Endothelial cell of umbilical vein (primary cell): ENCODE measurements at regions not wholly inside any gene's neighbourhood (a gene's known extent, or its start where the extent isn't known, plus 50 kb on each side); places are given as distances from the start of the nearest gene placed in this dataset.

Source experiments
- BruUV-seq: library from RNA; stranded (reverse); fragments of 400-500 nt; replicated peaks from 2 replicates; lab custom pipeline; 2021; lab: Mats Ljungman, UMichigan
- CTCF ChIA-PET: fragments of 300-600, 350-600 bp; sonication (Branson Sonifier 250); formaldehyde crosslinking; loops from one replicate; lab custom pipeline; 2021; ENCODE audit warnings: antibody characterized with exemption, inconsistent platforms; lab: Charles Lee
- POLR2A ChIA-PET: fragments of 300-600, 350-600 bp; sonication (Branson Sonifier 250); formaldehyde crosslinking; loops from one replicate; lab custom pipeline; 2021; ENCODE audit warnings: antibody characterized with exemption, inconsistent platforms; lab: Charles Lee
- DNase-seq: peaks from one replicate; pipeline ENCODE4 v3.0.0-alpha.2; 2011; ENCODE audit warnings: low read depth, low spot score
- FAIRE-seq: peaks from 2 replicates; lab custom pipeline; 2011; peaks lifted over from hg19 to GRCh38; lab: Jason Lieb, UNC
- H2AFZ ChIP-seq: 2 replicates; pipeline ENCODE4 v1.6.0; 2012; ENCODE audit warnings: low read depth, low read length, control low read depth, inconsistent platforms
- H3K27ac ChIP-seq: 2 replicates; pipeline ENCODE4 v1.5.1; 2011; ENCODE audit warnings: low read depth, mild to moderate bottlenecking, control low read depth, low read length, moderate library complexity; ENCODE audit not compliant: insufficient read depth
- H3K27me3 ChIP-seq, 2 experiments: 2 replicates each; pipeline versions ENCODE4 v1.6.0 to v1.6.1; 2011; ENCODE audit warnings: low read length in 2 of 2, mixed read lengths in 1 of 2; ENCODE audit not compliant: control insufficient read depth in 2 of 2, insufficient read depth in 2 of 2
- H3K36me3 ChIP-seq, 2 experiments: 2 replicates in 1 of 2; 3 replicates in 1 of 2; pipeline ENCODE4 v1.5.1; 2011; ENCODE audit warnings: low read length in 2 of 2, mild to moderate bottlenecking in 1 of 2, moderate library complexity in 1 of 2; ENCODE audit not compliant: control insufficient read depth in 2 of 2, insufficient read depth in 2 of 2; ENCODE audit errors: extremely low read depth in 1 of 2
- H3K4me1 ChIP-seq: 3 replicates; pipeline ENCODE4 v1.5.1; 2011; ENCODE audit warnings: mild to moderate bottlenecking, low read length; ENCODE audit not compliant: control insufficient read depth, insufficient read depth; ENCODE audit errors: extremely low read depth
- H3K4me2 ChIP-seq: 2 replicates; pipeline ENCODE4 v1.6.1; 2011; ENCODE audit warnings: low read length, control low read depth, mixed read lengths; ENCODE audit not compliant: insufficient read depth
- H3K4me3 ChIP-seq, 3 experiments: fragments of 200-600 bp in 1 of 3; sonication (generic), shearing (Covaris generic) in 1 of 3; replicated peaks in 1 of 3; 2 replicates each; pipeline ENCODE4 v1.5.1; 2011 to 2016; ENCODE audit warnings: control low read depth in 3 of 3, low read length in 3 of 3, mild to moderate bottlenecking in 2 of 3, inconsistent platforms in 1 of 3, low read depth in 1 of 3, moderate library complexity in 1 of 3; ENCODE audit not compliant: insufficient read depth in 1 of 3
- H3K79me2 ChIP-seq: 2 replicates; pipeline ENCODE4 v1.6.0; 2012; ENCODE audit warnings: low read length, inconsistent platforms; ENCODE audit not compliant: control insufficient read depth, insufficient read depth
- H3K9ac ChIP-seq: replicated peaks from 2 replicates; pipeline ENCODE3; 2011; ENCODE audit warnings: low read length, control low read depth; ENCODE audit not compliant: insufficient read depth; ENCODE audit errors: extremely low read depth
- H3K9me1 ChIP-seq: replicated peaks from 3 replicates; pipeline ENCODE4 v1.6.0; 2011; ENCODE audit warnings: mild to moderate bottlenecking, low read length; ENCODE audit not compliant: control insufficient read depth, insufficient read depth; ENCODE audit errors: extremely low read depth
- H3K9me3 ChIP-seq: replicated peaks from 2 replicates; pipeline ENCODE4 v1.5.1; 2012; ENCODE audit warnings: low read length, inconsistent platforms; ENCODE audit not compliant: control insufficient read depth, insufficient read depth
- H4K20me1 ChIP-seq: replicated peaks from 2 replicates; pipeline ENCODE3; 2011; ENCODE audit warnings: mild to moderate bottlenecking, low read length; ENCODE audit not compliant: control insufficient read depth, insufficient read depth; ENCODE audit errors: extremely low read depth
- CTCF ChIP-seq, 2 donors: IDR thresholded peaks; 1 replicate in 1 of 2; 2 replicates in 1 of 2; pipeline ENCODE4 v1.5.1; 2011; ENCODE audit warnings: low read length in 2 of 2, mild to moderate bottlenecking in 2 of 2, moderate library complexity in 2 of 2, control low read depth in 1 of 2, inconsistent platforms in 1 of 2, low read depth in 1 of 2; ENCODE audit not compliant: insufficient read depth in 1 of 2; ENCODE audit errors: extremely low read depth in 1 of 2
- EZH2 ChIP-seq: IDR thresholded peaks from 2 replicates; pipeline ENCODE4 v1.6.1; 2012; ENCODE audit warnings: borderline replicate concordance, low read depth, mild to moderate bottlenecking, moderate library complexity, low read length, inconsistent platforms; ENCODE audit not compliant: severe bottlenecking
- FOS ChIP-seq: IDR thresholded peaks from 2 replicates; pipeline ENCODE4 v1.6.1; 2011; ENCODE audit warnings: mild to moderate bottlenecking, low read length, moderate library complexity, borderline replicate concordance; ENCODE audit not compliant: insufficient read depth
- GATA2 ChIP-seq: IDR thresholded peaks from 2 replicates; pipeline ENCODE4 v1.7.0; 2011; ENCODE audit warnings: low read depth, mild to moderate bottlenecking, moderate library complexity, mixed read lengths, low read length; ENCODE audit not compliant: insufficient read length, insufficient read depth
- JUN ChIP-seq: IDR thresholded peaks from 2 replicates; pipeline ENCODE4 v1.6.1; 2011; ENCODE audit warnings: borderline replicate concordance, low read depth; ENCODE audit not compliant: insufficient read length, insufficient read depth
- MYC ChIP-seq: IDR thresholded peaks from one replicate; pipeline ENCODE4 v1.6.1; 2011; ENCODE audit warnings: mild to moderate bottlenecking, low read depth, low read length
- POLR2A ChIP-seq: IDR thresholded peaks from 2 replicates; pipeline ENCODE4 v1.6.1; 2012; ENCODE audit warnings: low read depth, mild to moderate bottlenecking, control low read depth, low read length
- POLR2AphosphoS5 ChIP-seq: IDR thresholded peaks from 2 replicates; pipeline ENCODE4 v1.6.1; 2012; ENCODE audit warnings: low read depth, mild to moderate bottlenecking, control low read depth, low read length, moderate library complexity; ENCODE audit not compliant: insufficient read depth
- dilution Hi-C: fragments of 300-500 bp; cut with MboI; formaldehyde crosslinking; loops from one replicate; pipeline ENCODE4 v1.15.0; 2019; ENCODE audit warnings: low sequenced_read_pairs; ENCODE audit not compliant: extremely low pct_ligation_motif_present
- intact Hi-C: fragments of 100-400 bp; cut with micrococcal nuclease; formaldehyde crosslinking; loops from one replicate; pipeline ENCODE4 v1.10.0; 2022
- TF ChIP-seq, protein P1 (sequence below): IDR thresholded peaks from 2 replicates; pipeline ENCODE4 v1.6.1; 2011; ENCODE audit not compliant: insufficient read depth, insufficient read length

- Histone ChIP-seq H3K27me3 (no peaks in the 10 kb centered on the region), H3K79me2 (no peaks in the 10 kb centered on the region), H3K9ac (no peak overlapping the region), H3K4me1 (peaks cover 15% of the 10 kb centered on the region), H3K36me3 (no peaks in the 10 kb centered on the region), H3K9me3 (no peaks in the 10 kb centered on the region), H3K9me1 (no peaks in the 10 kb centered on the region), H3K4me2 (no peak overlapping the region), H3K4me3 (no peak overlapping the region), H2AFZ (no peak overlapping the region), H3K27ac (no peak overlapping the region), H4K20me1 (no peaks in the 10 kb centered on the region)
- dilution Hi-C loops (no loop called here), intact Hi-C loops (loop anchor here (5.0 kb wide), 2 partner anchors 247 to 1197 kb away; no protein-coding TSS in a partner anchor)
- TF ChIP-seq JUN (no peak), GATA2 (no peak), FOS (no peak), MYC (no peak), POLR2AphosphoS5 (no peak), CTCF (IDR thresholded peaks at IDR 0.05; ENCODE audit: extremely low read depth in 1 of 2, insufficient read depth in 1 of 2, low read depth in 1 of 2, low read length in 2 of 2) (no peak), EZH2 (no peak), POLR2A (no peak)
- TF ChIP-seq, protein P1, sequence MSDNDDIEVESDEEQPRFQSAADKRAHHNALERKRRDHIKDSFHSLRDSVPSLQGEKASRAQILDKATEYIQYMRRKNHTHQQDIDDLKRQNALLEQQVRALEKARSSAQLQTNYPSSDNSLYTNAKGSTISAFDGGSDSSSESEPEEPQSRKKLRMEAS, result no peak
- CTCF ChIA-PET, result interaction anchor here (1.1 to 1.6 kb wide), 5 partner anchors 82 to 1196 kb away, joined by 3 to 14 read pairs (median 4); partner anchors contain the start of gene C1GALT1
- FAIRE-seq (no peak), DNase-seq (no peak)
- BruUV-seq, result no TSS peak
- POLR2A ChIA-PET, result no interaction called here
Observed at GRCh38 chr7:7100432-7100849, 81.9 kb upstream of the C1GALT1 start.
